HEK293 (cell line): ENCODE measurements at regions not wholly inside any gene's neighbourhood (a gene's known extent, or its start where the extent isn't known, plus 50 kb on each side); places are given as distances from the start of the nearest gene placed in this dataset.

Source experiments
- CTCF ChIA-PET: fragments of 350-600 bp; formaldehyde crosslinking; extraction: SDS; loops from one replicate; lab custom pipeline; 2021; ENCODE audit warnings: antibody characterized with exemption; lab: Yijun Ruan, JAX
- POLR2A ChIA-PET: fragments of 300-600 bp; formaldehyde crosslinking; extraction: SDS; loops from one replicate; lab custom pipeline; 2020; ENCODE audit warnings: antibody characterized with exemption, inconsistent platforms; lab: Yijun Ruan, JAX
- H3K27ac ChIP-seq: fragments of 200-500 bp; sonication (Bioruptor generic); 2 replicates; pipeline ENCODE4 v1.5.1; 2014; ENCODE audit warnings: low read depth, low read length, control low read depth, inconsistent platforms; ENCODE audit errors: extremely low read depth
- H3K36me3 ChIP-seq, 2 experiments: fragments of 200-500 bp in 1 of 2; sonication (Bioruptor generic) in 1 of 2; 1 replicate in 1 of 2; 2 replicates in 1 of 2; pipeline ENCODE4 v1.5.1; 2014 to 2017; ENCODE audit warnings: inconsistent platforms in 2 of 2, low read length in 2 of 2; ENCODE audit not compliant: control insufficient read depth in 2 of 2, insufficient read depth in 1 of 2
- H3K4me1 ChIP-seq: fragments of 200-500 bp; sonication (Bioruptor generic); 2 replicates; pipeline ENCODE4 v1.5.1; 2014; ENCODE audit warnings: mild to moderate bottlenecking, low read length, inconsistent platforms; ENCODE audit not compliant: control insufficient read depth, insufficient read depth
- H3K4me3 ChIP-seq: 2 replicates; pipeline ENCODE4 v1.5.1; 2011; ENCODE audit warnings: low read depth, mild to moderate bottlenecking, control low read depth, low read length, moderate library complexity
- H3K9me3 ChIP-seq: fragments of 200-500 bp; sonication (Bioruptor generic); 2 replicates; pipeline ENCODE4 v1.5.1; 2014; ENCODE audit warnings: low read depth, low read length, inconsistent platforms; ENCODE audit not compliant: control insufficient read depth, insufficient read depth
- HOXD13 ChIP-seq: sonication (generic); formaldehyde crosslinking; IDR thresholded peaks from 2 replicates; pipeline ENCODE4 v1.8.0; 2022; ENCODE audit warnings: missing genetic modification reagents, borderline replicate concordance
- MZF1 ChIP-seq: fragments of 450-650 bp; formaldehyde crosslinking; IDR thresholded peaks from 2 replicates; pipeline ENCODE4 v1.5.1; 2017; ENCODE audit warnings: missing biosample characterization, missing genetic modification characterization, borderline replicate concordance
- SALL2 ChIP-seq: fragments of 450-650 bp; formaldehyde crosslinking; IDR thresholded peaks from 2 replicates; pipeline ENCODE4 v1.5.0; 2017; ENCODE audit warnings: missing biosample characterization, mild to moderate bottlenecking, missing genetic modification characterization, borderline replicate concordance
- SP7 ChIP-seq: fragments of 450-650 bp; formaldehyde crosslinking; IDR thresholded peaks from 2 replicates; pipeline ENCODE4 v1.5.1; 2016; ENCODE audit warnings: missing biosample characterization, missing genetic modification characterization
- YY2 ChIP-seq: fragments of 450-650 bp; formaldehyde crosslinking; IDR thresholded peaks from 2 replicates; pipeline ENCODE4 v1.5.1; 2016; ENCODE audit warnings: missing biosample characterization, missing genetic modification characterization
- ZBTB21 ChIP-seq: fragments of 450-650 bp; formaldehyde crosslinking; IDR thresholded peaks from 2 replicates; pipeline ENCODE4 v1.5.1; 2017; ENCODE audit warnings: missing biosample characterization, missing genetic modification characterization
- ZFP3 ChIP-seq: fragments of 450-650 bp; formaldehyde crosslinking; IDR thresholded peaks from 2 replicates; pipeline ENCODE4 v1.5.1; 2016; ENCODE audit warnings: low read depth, missing biosample characterization, missing genetic modification characterization
- ZFP41 ChIP-seq: fragments of 450-650 bp; formaldehyde crosslinking; IDR thresholded peaks from 2 replicates; pipeline ENCODE4 v1.5.1; 2016; ENCODE audit warnings: missing biosample characterization, missing genetic modification characterization, borderline replicate concordance
- ZFP69B ChIP-seq: fragments of 450-650 bp; formaldehyde crosslinking; IDR thresholded peaks from 2 replicates; pipeline ENCODE4 v1.5.1; 2016; ENCODE audit warnings: missing biosample characterization, missing genetic modification characterization
- ZNF138 ChIP-seq: fragments of 450-650 bp; formaldehyde crosslinking; IDR thresholded peaks from 2 replicates; pipeline ENCODE4 v1.5.1; 2016; ENCODE audit warnings: missing biosample characterization, missing genetic modification characterization, borderline replicate concordance
- ZNF16 ChIP-seq: fragments of 450-650 bp; formaldehyde crosslinking; IDR thresholded peaks from 2 replicates; pipeline ENCODE4 v1.5.1; 2016; ENCODE audit warnings: low read depth, missing biosample characterization, missing genetic modification characterization
- ZNF292 ChIP-seq: fragments of 450-650 bp; formaldehyde crosslinking; IDR thresholded peaks from 2 replicates; pipeline ENCODE4 v1.5.1; 2016; ENCODE audit warnings: low read depth, missing biosample characterization, missing genetic modification characterization, borderline replicate concordance
- ZNF530 ChIP-seq: fragments of 450-650 bp; formaldehyde crosslinking; IDR thresholded peaks from 2 replicates; pipeline ENCODE4 v1.5.1; 2016; ENCODE audit warnings: low read depth, missing biosample characterization, missing genetic modification characterization
- ZNF544 ChIP-seq: fragments of 450-650 bp; formaldehyde crosslinking; IDR thresholded peaks from 2 replicates; pipeline ENCODE4 v1.5.0; 2017; ENCODE audit warnings: missing biosample characterization, missing genetic modification characterization
- ZNF623 ChIP-seq: fragments of 450-650 bp; formaldehyde crosslinking; IDR thresholded peaks from 2 replicates; pipeline ENCODE4 v1.5.1; 2016; ENCODE audit warnings: missing biosample characterization, missing genetic modification characterization
- TF ChIP-seq, protein P1 (sequence below): fragments of 450-650 bp; formaldehyde crosslinking; IDR thresholded peaks from 2 replicates; pipeline ENCODE4 v1.5.1; 2016; ENCODE audit warnings: missing biosample characterization, missing genetic modification characterization, borderline replicate concordance
- TF ChIP-seq, protein P2 (sequence below): fragments of 450-650 bp; formaldehyde crosslinking; IDR thresholded peaks from 2 replicates; pipeline ENCODE4 v1.5.1; 2016; ENCODE audit warnings: missing biosample characterization, missing genetic modification characterization
- TF ChIP-seq, protein P3 (sequence below): fragments of 450-650 bp; formaldehyde crosslinking; IDR thresholded peaks from 2 replicates; pipeline ENCODE4 v1.5.1; 2017; ENCODE audit warnings: missing biosample characterization, missing genetic modification characterization
- TF ChIP-seq, protein P4 (sequence below): fragments of 450-650 bp; formaldehyde crosslinking; conservative IDR thresholded peaks from 2 replicates; pipeline ENCODE4 v1.5.1; 2016; ENCODE audit warnings: low read depth, missing biosample characterization, missing genetic modification characterization

DNA sequence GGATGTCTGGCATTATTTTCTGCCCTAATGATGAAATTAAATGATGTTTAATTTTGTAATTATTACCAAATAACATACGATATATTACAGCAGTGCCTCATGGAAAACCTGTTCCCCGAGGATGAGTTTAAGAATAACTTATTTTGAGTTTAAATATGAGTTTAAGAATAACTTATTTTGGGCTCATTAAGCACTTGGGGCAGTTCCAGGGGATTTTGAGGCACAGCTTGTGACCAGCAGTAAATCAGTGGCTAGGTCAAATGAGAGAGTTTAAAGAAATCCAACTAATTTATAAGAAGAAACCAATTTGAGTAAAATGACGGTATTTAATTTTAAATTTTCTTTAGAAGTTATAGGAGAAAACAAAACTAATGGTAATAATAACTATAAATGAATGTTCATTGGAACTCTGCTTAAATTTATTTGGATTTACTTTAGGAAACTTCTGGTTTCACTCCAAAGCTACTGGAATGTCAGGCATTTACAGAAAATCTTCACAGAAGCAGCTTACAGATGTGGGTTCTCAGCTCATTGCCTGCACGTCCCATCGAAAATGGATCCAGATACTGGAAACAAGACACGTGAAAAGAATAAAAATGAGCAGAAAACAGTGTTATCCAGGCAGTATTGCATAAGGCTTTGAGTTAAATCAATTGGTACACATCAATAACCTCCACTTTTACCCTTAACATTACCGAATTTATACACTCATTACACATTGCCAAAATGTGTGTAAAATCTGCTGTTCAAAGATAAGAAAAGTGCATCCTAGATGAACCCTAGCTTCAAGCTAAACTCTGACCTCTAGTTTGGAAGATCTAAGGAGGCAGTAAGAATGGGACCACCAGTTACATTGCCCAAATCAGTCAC lies 784.5 kb upstream of the IGFBP3 start (continued):
- TF ChIP-seq, protein P1, sequence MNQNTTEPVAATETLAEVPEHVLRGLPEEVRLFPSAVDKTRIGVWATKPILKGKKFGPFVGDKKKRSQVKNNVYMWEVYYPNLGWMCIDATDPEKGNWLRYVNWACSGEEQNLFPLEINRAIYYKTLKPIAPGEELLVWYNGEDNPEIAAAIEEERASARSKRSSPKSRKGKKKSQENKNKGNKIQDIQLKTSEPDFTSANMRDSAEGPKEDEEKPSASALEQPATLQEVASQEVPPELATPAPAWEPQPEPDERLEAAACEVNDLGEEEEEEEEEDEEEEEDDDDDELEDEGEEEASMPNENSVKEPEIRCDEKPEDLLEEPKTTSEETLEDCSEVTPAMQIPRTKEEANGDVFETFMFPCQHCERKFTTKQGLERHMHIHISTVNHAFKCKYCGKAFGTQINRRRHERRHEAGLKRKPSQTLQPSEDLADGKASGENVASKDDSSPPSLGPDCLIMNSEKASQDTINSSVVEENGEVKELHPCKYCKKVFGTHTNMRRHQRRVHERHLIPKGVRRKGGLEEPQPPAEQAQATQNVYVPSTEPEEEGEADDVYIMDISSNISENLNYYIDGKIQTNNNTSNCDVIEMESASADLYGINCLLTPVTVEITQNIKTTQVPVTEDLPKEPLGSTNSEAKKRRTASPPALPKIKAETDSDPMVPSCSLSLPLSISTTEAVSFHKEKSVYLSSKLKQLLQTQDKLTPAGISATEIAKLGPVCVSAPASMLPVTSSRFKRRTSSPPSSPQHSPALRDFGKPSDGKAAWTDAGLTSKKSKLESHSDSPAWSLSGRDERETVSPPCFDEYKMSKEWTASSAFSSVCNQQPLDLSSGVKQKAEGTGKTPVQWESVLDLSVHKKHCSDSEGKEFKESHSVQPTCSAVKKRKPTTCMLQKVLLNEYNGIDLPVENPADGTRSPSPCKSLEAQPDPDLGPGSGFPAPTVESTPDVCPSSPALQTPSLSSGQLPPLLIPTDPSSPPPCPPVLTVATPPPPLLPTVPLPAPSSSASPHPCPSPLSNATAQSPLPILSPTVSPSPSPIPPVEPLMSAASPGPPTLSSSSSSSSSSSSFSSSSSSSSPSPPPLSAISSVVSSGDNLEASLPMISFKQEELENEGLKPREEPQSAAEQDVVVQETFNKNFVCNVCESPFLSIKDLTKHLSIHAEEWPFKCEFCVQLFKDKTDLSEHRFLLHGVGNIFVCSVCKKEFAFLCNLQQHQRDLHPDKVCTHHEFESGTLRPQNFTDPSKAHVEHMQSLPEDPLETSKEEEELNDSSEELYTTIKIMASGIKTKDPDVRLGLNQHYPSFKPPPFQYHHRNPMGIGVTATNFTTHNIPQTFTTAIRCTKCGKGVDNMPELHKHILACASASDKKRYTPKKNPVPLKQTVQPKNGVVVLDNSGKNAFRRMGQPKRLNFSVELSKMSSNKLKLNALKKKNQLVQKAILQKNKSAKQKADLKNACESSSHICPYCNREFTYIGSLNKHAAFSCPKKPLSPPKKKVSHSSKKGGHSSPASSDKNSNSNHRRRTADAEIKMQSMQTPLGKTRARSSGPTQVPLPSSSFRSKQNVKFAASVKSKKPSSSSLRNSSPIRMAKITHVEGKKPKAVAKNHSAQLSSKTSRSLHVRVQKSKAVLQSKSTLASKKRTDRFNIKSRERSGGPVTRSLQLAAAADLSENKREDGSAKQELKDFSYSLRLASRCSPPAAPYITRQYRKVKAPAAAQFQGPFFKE (tag by site-specific recombination): no peak
- TF ChIP-seq, all 188 proteins: peak for 0

DNA sequence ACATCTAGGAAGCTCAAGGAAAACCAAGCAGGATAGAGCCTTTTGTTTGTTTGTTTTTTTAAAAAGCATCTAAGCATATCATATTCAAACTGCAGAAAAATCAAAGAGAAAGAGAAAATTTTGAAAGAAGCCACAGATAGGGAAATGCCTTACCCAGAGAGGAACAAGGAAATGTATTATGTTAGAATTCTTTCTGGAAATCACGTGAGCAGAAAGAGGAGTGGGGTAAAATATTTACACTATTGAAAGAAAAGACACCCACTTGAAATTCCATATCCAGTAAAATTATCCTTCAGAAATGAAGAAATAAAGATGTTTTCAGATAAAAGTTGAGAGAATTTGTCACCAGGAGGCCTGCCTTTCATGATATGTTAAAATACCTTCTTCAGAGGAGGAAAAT lies 775.7 kb upstream of the IGFBP3 start:
- POLR2A ChIA-PET: no interaction called here
- no peak for TF ChIP-seq ZNF544 (tag by site-specific recombination)
- no peak for TF ChIP-seq SALL2
- TF ChIP-seq ZFP3 (tag by site-specific recombination): no peak
- no peak for TF ChIP-seq ZNF530 (tag by site-specific recombination)
- TF ChIP-seq YY2 (tag by site-specific recombination): no peak
- TF ChIP-seq HOXD13 (CRISPR knock-in tag): no peak
- no peak for TF ChIP-seq MZF1 (tag by site-specific recombination)
- TF ChIP-seq, protein P2, sequence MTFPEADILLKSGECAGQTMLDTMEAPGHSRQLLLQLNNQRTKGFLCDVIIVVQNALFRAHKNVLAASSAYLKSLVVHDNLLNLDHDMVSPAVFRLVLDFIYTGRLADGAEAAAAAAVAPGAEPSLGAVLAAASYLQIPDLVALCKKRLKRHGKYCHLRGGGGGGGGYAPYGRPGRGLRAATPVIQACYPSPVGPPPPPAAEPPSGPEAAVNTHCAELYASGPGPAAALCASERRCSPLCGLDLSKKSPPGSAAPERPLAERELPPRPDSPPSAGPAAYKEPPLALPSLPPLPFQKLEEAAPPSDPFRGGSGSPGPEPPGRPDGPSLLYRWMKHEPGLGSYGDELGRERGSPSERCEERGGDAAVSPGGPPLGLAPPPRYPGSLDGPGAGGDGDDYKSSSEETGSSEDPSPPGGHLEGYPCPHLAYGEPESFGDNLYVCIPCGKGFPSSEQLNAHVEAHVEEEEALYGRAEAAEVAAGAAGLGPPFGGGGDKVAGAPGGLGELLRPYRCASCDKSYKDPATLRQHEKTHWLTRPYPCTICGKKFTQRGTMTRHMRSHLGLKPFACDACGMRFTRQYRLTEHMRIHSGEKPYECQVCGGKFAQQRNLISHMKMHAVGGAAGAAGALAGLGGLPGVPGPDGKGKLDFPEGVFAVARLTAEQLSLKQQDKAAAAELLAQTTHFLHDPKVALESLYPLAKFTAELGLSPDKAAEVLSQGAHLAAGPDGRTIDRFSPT (tag by site-specific recombination): no peak
- TF ChIP-seq ZBTB21 (tag by site-specific recombination): no peak
- TF ChIP-seq ZNF292 (tag by site-specific recombination): no peak
- no peak for TF ChIP-seq ZNF623 (tag by site-specific recombination)
- no peak for TF ChIP-seq ZFP69B (tag by site-specific recombination)
- TF ChIP-seq ZNF16 (tag by site-specific recombination): no peak
- TF ChIP-seq, protein P3, sequence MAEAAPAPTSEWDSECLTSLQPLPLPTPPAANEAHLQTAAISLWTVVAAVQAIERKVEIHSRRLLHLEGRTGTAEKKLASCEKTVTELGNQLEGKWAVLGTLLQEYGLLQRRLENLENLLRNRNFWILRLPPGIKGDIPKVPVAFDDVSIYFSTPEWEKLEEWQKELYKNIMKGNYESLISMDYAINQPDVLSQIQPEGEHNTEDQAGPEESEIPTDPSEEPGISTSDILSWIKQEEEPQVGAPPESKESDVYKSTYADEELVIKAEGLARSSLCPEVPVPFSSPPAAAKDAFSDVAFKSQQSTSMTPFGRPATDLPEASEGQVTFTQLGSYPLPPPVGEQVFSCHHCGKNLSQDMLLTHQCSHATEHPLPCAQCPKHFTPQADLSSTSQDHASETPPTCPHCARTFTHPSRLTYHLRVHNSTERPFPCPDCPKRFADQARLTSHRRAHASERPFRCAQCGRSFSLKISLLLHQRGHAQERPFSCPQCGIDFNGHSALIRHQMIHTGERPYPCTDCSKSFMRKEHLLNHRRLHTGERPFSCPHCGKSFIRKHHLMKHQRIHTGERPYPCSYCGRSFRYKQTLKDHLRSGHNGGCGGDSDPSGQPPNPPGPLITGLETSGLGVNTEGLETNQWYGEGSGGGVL (tag by site-specific recombination): no peak
- no peak for TF ChIP-seq ZFP41 (tag by site-specific recombination)
- no peak for TF ChIP-seq ZNF138 (tag by site-specific recombination)
- TF ChIP-seq, protein P4, sequence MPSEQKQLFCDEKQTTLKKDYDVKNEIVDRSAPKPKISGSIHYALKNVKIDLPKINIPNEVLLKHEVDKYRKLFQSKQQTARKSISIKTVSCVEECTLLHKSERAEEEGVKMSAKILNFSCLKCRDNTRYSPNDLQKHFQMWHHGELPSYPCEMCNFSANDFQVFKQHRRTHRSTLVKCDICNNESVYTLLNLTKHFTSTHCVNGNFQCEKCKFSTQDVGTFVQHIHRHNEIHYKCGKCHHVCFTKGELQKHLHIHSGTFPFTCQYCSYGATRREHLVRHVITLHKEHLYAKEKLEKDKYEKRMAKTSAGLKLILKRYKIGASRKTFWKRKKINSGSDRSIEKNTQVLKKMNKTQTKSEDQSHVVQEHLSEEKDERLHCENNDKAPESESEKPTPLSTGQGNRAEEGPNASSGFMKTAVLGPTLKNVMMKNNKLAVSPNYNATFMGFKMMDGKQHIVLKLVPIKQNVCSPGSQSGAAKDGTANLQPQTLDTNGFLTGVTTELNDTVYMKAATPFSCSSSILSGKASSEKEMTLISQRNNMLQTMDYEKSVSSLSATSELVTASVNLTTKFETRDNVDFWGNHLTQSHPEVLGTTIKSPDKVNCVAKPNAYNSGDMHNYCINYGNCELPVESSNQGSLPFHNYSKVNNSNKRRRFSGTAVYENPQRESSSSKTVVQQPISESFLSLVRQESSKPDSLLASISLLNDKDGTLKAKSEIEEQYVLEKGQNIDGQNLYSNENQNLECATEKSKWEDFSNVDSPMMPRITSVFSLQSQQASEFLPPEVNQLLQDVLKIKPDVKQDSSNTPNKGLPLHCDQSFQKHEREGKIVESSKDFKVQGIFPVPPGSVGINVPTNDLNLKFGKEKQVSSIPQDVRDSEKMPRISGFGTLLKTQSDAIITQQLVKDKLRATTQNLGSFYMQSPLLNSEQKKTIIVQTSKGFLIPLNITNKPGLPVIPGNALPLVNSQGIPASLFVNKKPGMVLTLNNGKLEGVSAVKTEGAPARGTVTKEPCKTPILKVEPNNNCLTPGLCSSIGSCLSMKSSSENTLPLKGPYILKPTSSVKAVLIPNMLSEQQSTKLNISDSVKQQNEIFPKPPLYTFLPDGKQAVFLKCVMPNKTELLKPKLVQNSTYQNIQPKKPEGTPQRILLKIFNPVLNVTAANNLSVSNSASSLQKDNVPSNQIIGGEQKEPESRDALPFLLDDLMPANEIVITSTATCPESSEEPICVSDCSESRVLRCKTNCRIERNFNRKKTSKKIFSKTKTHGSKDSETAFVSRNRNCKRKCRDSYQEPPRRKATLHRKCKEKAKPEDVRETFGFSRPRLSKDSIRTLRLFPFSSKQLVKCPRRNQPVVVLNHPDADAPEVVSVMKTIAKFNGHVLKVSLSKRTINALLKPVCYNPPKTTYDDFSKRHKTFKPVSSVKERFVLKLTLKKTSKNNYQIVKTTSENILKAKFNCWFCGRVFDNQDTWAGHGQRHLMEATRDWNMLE (tag by site-specific recombination): no peak
- no peak for TF ChIP-seq SP7 (tag by site-specific recombination)
- CTCF ChIA-PET: no interaction called here
- Histone ChIP-seq H3K27ac (no peak overlapping the region), H3K4me1 (no peaks in the 10 kb centered on the region), H3K36me3 (no peaks in the 10 kb centered on the region), H3K9me3 (no peaks in the 10 kb centered on the region), H3K4me3 (no peak overlapping the region)
